Stimulated activated naive CD4-positive, alpha-beta T cell (primary cell): ENCODE measurements at regions not wholly inside any gene's neighbourhood (a gene's known extent, or its start where the extent isn't known, plus 50 kb on each side); places are given as distances from the start of the nearest gene placed in this dataset.
"Not testable (repeated sequence)": the region's sequence is repeated elsewhere in the genome, so short reads cannot be mapped to it uniquely, and the experiment has no call there.

Experiments
- DNase-seq, 6 experiments: peaks; one replicate each; lab custom pipeline; 2025; lab: John Stamatoyannopoulos, UW

DNA sequence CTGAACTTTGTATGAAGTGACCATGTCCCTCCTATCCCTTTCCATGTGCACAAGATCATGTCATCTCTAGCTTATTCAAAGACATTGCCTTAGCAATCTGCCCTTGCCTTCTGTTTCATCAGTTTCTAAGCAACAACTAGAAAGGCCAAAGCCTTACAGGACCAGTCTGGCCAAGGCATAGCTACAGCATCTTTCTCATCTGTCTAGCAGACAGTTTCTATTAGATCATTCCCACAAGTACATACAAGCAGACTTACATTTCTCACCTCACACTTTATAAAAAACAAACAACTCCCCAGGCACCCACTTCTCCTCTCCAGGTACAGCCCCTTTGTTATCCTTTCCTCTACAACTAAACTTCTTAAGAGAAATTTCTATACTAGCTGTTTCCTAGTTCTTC lies 188.7 kb upstream of the AADAT start:
- no peak for DNase-seq

DNA sequence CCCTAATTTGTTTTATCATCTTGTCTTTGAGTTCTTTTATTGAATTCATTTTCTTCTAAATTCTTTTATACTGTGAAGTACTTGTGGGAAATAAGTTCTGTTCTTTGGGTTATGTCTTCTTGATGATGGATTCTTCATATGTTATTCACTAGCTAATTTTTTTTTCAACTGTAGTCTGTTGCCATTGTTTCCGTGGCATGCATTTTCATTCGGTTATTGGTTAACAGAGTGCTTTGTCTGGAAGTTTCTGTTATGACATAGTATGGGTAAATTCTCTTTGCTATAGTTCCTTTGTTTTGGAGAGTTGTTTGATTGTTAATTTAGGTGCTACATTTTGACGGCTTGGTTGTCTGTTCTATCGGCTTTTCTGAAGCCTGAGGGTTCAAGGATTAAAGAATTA lies 184.9 kb upstream of the AADAT start:
- no peak for DNase-seq

- DNase-seq: no peak
Measured at GRCh38 chr4:170272959-170273358, 183.2 kb upstream of the AADAT start.

GRCh38 chr4:170271723-170272122 lies 182.0 kb upstream of the AADAT start:
- no peak for DNase-seq

DNA sequence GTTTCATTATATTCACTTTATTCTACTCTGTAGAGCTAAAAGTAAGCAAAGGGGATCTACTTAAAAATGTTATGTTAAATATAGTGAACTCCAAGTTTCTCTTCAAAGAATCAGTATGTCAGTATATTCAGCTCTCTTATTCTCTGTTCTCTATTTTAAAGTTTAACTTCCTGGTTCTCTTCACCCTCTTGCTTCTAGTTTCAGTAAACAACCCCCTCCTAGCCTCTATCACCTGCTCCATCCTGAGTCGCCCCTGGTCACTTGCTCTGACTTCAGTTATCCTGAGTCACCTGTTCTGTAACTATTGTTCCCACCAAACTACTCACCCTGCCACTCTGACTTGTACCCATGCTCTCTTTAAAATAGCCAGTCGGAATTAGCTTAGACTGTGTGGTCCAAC lies 180.9 kb upstream of the AADAT start:
- no peak for DNase-seq

- no peak for DNase-seq
Measured at GRCh38 chr4:170269950-170270349, 180.2 kb upstream of the AADAT start.

- DNase-seq: no peak
Measured at GRCh38 chr4:170259631-170260153, 169.9 kb upstream of the AADAT start.

DNA sequence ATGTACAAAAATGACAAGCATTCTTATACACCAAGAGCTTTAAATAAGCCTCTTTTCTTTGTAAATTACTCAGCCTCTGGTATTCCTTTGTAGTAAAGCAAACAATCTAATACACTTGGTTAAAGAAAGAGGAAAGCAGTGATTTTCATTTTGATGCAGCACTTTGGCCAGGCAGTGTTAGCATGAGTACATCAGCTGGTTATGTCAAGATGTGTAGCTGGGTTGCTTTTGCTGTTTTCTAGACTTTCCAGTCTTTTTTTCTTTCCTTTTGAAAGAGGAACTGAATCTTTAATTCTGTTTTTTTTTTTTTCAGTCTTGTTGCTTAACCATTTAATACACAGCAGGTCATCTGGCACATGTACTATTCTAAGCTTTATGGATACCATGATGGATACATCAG lies 167.1 kb upstream of the AADAT start:
- DNase-seq: no peak

- DNase-seq: no peak
Measured at GRCh38 chr4:170248576-170248975, 158.8 kb upstream of the AADAT start.

- DNase-seq: no peak
Measured at GRCh38 chr4:170248029-170248428, 158.3 kb upstream of the AADAT start.

- DNase-seq: no peak
Measured at GRCh38 chr4:170247596-170247995, 157.8 kb upstream of the AADAT start.

- DNase-seq: no peak
Measured at GRCh38 chr4:170243662-170244288, 154.0 kb upstream of the AADAT start.

GRCh38 chr4:170242471-170242870 lies 152.7 kb upstream of the AADAT start:
- DNase-seq: no peak

DNA sequence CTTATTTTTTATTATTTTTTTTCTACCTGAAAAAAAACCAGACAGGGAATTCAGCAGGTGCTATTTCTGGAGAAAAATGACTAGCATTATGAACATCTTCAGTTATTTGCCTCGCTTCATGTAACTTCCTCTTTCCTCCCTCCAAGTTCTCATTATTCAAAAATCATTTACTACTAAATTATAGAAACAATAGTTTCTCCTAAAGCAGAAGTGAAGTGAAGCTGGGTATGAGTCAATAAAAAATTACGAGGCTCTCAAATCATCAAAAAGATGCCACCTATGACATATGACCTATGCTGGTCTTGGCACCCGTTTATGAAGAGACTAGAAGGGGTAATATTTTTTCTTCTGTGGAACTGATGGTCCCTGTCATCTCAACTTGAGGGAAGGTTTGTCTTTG lies 145.0 kb upstream of the AADAT start:
- DNase-seq: no peak

DNA sequence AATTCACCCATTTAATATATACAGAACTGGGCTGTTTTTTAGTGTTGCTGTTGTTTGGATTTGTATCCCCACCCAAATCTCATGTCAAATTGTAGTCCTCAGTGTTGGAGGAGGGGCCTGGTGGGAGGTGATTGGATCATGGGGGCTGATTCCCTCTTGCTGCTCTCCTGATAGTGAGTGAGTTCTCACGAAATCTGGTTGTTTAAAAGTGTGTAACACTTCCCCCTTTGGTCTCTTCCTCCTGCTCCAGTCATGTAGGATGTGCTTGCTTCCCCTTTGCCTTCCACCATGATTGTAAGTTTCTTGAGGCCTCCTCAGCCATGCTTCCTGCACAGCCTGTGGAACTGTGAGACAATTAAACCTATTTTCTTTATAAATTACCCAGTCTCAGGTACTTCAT lies 141.6 kb upstream of the AADAT start:
- no peak for DNase-seq

DNA sequence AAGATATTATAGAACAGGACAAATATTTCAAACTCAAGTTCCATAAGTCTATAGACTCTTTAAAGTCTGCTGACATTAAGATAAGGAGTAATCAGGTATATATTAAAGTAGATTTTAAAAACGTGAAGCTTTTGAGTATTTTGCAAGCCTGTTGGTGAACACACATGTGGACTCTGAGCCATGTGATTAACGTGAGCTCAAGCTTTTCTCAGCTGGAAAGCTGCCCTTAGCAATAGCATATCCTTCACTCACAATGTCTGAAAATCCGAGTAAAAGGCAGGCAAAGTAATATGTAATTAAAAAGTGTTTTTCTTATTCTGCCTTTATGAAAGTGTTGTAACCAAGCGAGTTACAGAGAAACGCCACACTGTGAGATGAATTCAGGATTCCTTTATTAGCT lies 140.5 kb upstream of the AADAT start:
- no peak for DNase-seq

DNA sequence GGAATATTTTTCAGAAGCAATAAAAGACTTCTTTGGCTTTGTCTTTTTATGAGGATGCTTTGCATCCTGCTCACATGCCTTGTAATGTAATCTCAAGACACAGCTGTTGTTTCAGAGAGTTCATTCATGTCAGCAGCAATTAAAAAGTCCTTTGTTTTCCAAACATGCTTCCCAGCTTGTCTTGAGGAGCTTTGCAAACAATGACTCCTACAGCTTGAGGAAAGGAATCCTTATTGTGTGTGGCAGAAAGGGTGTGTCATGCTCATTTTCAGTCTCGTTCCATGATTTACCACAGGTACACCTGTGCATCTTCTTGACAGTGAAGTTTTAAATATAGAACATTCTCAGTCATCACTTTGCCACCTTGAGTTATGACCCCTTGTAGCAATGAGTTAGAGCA lies 139.2 kb upstream of the AADAT start:
- no peak for DNase-seq

DNA sequence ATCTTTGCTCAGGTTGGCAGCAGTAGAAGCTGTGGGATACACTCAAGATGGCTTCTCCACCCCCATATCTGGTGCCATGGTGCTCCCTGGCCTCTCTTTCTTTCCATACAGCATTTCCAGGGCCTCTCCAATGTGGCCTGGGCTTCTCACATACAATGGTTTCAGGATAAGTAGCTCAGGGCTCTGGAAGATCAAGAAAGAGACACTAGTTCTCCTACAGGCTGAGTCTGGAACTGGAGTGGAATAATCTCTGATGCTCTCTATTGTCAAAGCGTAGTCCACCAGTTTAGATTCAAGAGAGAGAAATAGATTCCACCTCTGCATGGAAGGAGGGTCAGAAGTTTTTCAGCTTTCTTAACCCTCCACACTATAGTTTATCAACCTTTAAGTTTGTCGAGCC lies 138.2 kb upstream of the AADAT start:
- DNase-seq: no peak

DNA sequence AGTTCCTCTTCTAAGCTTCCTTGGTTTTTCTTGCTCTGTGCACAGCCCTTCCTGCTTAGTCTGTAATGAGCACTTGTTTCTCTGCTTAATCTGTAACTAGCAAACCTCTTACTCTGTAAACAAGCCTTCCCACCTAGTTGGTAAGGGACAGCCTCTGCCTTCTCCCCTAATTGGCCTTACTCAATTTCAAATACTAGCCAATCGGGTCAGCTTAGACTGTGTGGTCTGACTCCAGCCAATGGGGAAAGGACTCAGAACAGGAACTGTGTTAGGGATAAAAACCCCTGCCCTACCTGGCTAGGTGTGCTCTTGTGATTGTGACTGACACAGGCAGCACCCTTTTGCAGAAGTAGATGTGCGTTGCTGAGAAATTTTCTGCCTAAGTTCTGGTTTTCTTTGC lies 136.5 kb upstream of the AADAT start:
- DNase-seq: no peak

- DNase-seq: no peak
Measured at GRCh38 chr4:170214731-170215130, 125.0 kb upstream of the AADAT start.

DNA sequence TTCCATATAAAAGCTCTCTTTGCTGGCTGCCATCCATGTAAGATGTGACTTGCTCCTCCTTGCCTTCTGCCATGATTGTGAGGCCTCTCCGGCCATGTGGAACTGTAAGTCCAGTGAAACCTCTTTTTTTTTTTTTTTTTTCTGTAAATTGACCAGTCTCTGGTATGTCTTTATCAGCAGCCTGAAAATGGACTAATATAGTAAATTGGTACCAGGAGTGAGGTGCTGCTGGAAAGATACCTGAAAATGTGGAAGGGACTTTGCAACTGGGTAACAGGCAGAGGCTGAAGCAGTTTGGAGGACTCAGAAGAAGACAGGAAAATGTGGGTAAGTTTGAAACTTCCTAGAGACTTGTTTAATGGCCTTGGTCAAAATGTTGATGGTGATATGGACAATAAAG lies 124.3 kb upstream of the AADAT start:
- DNase-seq: no peak

- no peak for DNase-seq
Measured at GRCh38 chr4:170202721-170203120, 113.0 kb upstream of the AADAT start.

DNA sequence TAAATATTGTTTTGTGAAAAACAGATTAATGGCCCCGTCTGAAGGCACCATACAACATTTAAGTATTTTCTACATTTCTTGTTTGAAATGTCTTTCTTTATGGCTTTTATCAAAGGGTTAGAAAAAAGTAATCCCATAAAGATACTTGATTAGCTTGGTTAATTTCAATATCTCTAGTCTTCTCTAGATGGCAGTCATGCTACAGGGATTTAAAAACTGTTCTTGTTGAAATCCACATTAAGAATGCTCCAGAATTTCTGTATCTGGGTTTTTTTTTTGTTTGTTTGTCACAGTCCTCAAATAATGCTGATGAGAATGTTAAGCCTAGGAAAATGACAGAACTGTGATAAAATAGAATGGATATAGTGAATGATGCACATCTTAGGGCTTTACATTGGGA lies 109.0 kb upstream of the AADAT start:
- no peak for DNase-seq

DNA sequence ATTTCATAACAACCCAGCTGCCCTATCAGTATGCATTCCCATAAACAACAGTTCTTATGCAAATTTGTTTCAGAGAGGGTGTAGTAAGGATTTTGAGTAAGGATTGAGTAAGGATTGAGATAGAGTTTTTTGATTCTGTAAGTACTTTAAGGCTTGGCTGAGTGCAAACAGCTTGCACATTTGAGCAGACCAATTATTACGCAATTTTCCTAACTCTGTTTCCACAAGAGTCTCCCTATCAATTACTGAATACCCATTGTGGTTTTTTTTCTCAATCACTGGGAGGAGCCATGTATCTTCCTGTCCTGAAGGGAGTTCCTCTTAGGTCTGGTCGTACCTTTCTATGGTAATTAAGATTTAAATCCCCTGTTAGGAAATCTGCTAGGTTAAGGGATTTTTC lies 105.0 kb upstream of the AADAT start:
- not testable (repeated sequence) for DNase-seq

- DNase-seq: no peak
Measured at GRCh38 chr4:170193496-170193895, 103.7 kb upstream of the AADAT start.
